Vagina (tissue), 2 donors: ENCODE measurements at regions not wholly inside any gene's neighbourhood (a gene's known extent, or its start where the extent isn't known, plus 50 kb on each side); places are given as distances from the start of the nearest gene placed in this dataset.

Experiments
- CTCF ChIP-seq, 3 experiments: fragments of 450-650 bp in 2 of 3; fragments of 200-600 bp in 1 of 3; sonication (generic) in 1 of 3; IDR thresholded peaks; one replicate each; pipeline ENCODE4 v1.5.1; 2017 to 2019; ENCODE audit warnings: antibody characterized with exemption in 3 of 3, mild to moderate bottlenecking in 2 of 3, moderate library complexity in 2 of 3
- POLR2AphosphoS5 ChIP-seq, 2 donors: sonication (generic); formaldehyde crosslinking; IDR thresholded peaks; one replicate each; pipeline ENCODE4 v1.9.0; 2017; ENCODE audit warnings: antibody characterized with exemption in 2 of 2, mild to moderate bottlenecking in 2 of 2, low read depth in 1 of 2; ENCODE audit not compliant: insufficient read depth in 1 of 2

- TF ChIP-seq CTCF (IDR thresholded peaks at IDR 0.05) (no peak), POLR2AphosphoS5 (IDR thresholded peaks at IDR 0.05; ENCODE audit: insufficient read depth in 1 of 2, low read depth in 1 of 2) (no peak)
These were observed 78.2 kb downstream of the THNSL2 start for GRCh38 chr2:88248280-88248828.
